Tibial nerve (tissue), 4 donors: ENCODE measurements at regions not wholly inside any gene's neighbourhood (a gene's known extent, or its start where the extent isn't known, plus 50 kb on each side); places are given as distances from the start of the nearest gene placed in this dataset.

ENCODE experiments used
- DNase-seq, 2 donors: peaks; one replicate each; pipeline ENCODE4 v3.0.0-alpha.2; 2019; ENCODE audit warnings: low spot score in 2 of 2
- H3K27ac ChIP-seq, 4 donors: fragments of 200-600 bp; sonication (generic) in 3 of 4; one replicate each; pipeline ENCODE4 v1.5.1; 2017 to 2019; ENCODE audit warnings: mild to moderate bottlenecking in 1 of 4
- H3K27me3 ChIP-seq, 2 donors: fragments of 200-600 bp; sonication (generic) in 1 of 2; one replicate each; pipeline versions ENCODE4 v1.5.1 to v1.6.0; 2017 to 2019
- H3K36me3 ChIP-seq, 3 donors: fragments of 200-600 bp; sonication (generic); one replicate each; pipeline ENCODE4 v1.5.1; 2018 to 2019
- H3K4me1 ChIP-seq, 4 donors: fragments of 200-600 bp; sonication (generic) in 3 of 4; one replicate each; pipeline ENCODE4 v1.5.1; 2017 to 2019
- H3K4me3 ChIP-seq, 4 donors: fragments of 200-600 bp; sonication (generic) in 3 of 4; one replicate each; pipeline ENCODE4 v1.5.1; 2017 to 2019; ENCODE audit warnings: mild to moderate bottlenecking in 1 of 4, moderate library complexity in 1 of 4
- H3K9me3 ChIP-seq, 4 donors: fragments of 200-600 bp; sonication (generic) in 3 of 4; one replicate each; pipeline ENCODE4 v1.5.1; 2017 to 2019
- CTCF ChIP-seq, 5 experiments: fragments of 200-600 bp in 3 of 5; fragments of 450-650 bp in 2 of 5; sonication (generic) in 3 of 5; IDR thresholded peaks; one replicate each; pipeline ENCODE4 v1.5.1; 2016 to 2019; ENCODE audit warnings: antibody characterized with exemption in 5 of 5, mild to moderate bottlenecking in 3 of 5, moderate library complexity in 2 of 5
- EP300 ChIP-seq, 2 donors: sonication (generic); formaldehyde crosslinking; IDR thresholded peaks; one replicate each; pipeline ENCODE4 v1.6.1; 2017; ENCODE audit warnings: antibody characterized with exemption in 2 of 2, mild to moderate bottlenecking in 1 of 2
- POLR2A ChIP-seq, 2 donors: fragments of 450-650 bp; IDR thresholded peaks; one replicate each; pipeline ENCODE4 v1.6.1; 2017; ENCODE audit warnings: antibody characterized with exemption in 2 of 2, mild to moderate bottlenecking in 2 of 2, moderate library complexity in 2 of 2
- WGBS, 2 donors: methylation state at CpG; one replicate each; pipeline ENCODE4 v1.1.5; 2018; 5-methylcytosine and 5-hydroxymethylcytosine counted together

DNA sequence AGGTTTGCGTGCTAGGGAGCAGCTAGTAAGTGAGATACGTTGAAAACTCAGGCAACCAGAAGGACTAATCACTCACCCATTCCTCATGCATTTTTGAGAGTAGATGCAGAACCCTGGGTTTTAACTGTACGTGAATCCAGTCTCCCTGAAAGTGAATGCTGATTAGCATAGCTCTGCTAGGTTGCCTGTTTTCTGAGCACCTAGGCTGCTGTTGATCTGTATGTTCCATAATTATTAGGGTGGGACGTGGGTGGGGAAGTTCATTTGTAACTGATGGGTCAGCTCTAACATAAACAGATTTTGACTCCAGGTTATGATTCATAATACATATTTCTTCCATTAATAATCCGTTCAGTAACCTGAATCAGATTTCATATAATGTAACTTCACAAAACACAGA is 379.0 kb upstream of the FANCL start:
- TF ChIP-seq POLR2A (IDR thresholded peaks at IDR 0.05) (no peak), CTCF (IDR thresholded peaks at IDR 0.05) (no peak), EP300 (IDR thresholded peaks at IDR 0.05) (no peak)
- no peaks in the 10 kb centered on the region for H3K4me1 ChIP-seq
- no peaks in the 10 kb centered on the region for H3K9me3 ChIP-seq
- no peaks in the 10 kb centered on the region for H3K36me3 ChIP-seq
- 73 to 75% methylated on average over 5 of the region's 5 CpGs for WGBS, 2 donors
- no peak overlapping the region for H3K4me3 ChIP-seq
- no peak for DNase-seq
- no peaks in the 10 kb centered on the region for H3K27me3 ChIP-seq
- H3K27ac ChIP-seq = no peak overlapping the region

DNA sequence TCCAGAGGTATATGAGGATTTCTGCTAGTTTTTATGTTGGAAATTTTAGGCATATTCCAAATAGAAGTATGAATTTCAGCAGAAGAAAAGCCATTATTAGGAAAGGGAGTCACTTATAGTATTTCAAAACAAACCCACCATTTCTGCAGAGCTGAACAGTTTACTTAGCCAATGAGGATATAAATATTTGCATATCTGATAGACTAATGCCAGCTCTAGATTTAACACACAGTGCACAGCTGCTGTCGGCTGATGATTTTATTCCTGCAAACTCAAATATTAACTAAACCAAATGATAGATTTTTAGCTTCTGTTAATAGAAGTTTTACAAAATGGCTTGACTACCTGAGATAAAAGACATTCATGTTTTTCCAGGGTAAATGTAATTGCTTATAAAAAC is 375.8 kb upstream of the FANCL start:
- no peak for DNase-seq
- Histone ChIP-seq H3K9me3 (no peaks in the 10 kb centered on the region), H3K27ac (no peak overlapping the region), H3K36me3 (no peaks in the 10 kb centered on the region), H3K27me3 (no peaks in the 10 kb centered on the region), H3K4me3 (no peak overlapping the region), H3K4me1 (no peaks in the 10 kb centered on the region)
- no peak for TF ChIP-seq EP300 (IDR thresholded peaks at IDR 0.05)
- TF ChIP-seq CTCF (IDR thresholded peaks at IDR 0.05) = no peak
- no peak for TF ChIP-seq POLR2A (IDR thresholded peaks at IDR 0.05)
- 79 to 82% methylated on average over 1 of the region's 1 CpG for WGBS, 2 donors

DNA sequence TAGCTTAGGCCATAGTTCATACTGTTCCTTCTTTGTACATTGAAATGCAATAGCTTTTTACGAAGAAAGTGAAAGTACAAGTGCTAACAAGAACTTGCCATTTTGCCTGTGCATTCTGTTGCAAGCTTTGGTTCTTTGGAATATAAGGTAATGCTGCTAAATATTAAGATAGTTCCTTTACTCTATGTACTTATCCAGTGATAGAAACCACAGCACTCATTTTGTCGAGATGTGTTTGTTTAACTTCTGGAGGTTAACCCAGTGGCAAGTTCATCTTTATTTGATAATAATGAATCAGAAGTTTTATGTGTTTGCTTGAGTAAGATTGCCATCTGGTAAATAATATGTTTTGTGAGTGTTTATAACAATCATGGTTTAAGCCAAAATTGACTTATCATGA is 373.1 kb upstream of the FANCL start:
- Histone ChIP-seq H3K27ac (no peak overlapping the region), H3K4me1 (no peaks in the 10 kb centered on the region), H3K27me3 (no peaks in the 10 kb centered on the region), H3K36me3 (no peaks in the 10 kb centered on the region), H3K9me3 (no peaks in the 10 kb centered on the region), H3K4me3 (no peak overlapping the region)
- WGBS, 2 donors = 35 to 38% methylated on average over 2 of the region's 2 CpGs
- DNase-seq = no peak
- TF ChIP-seq POLR2A (IDR thresholded peaks at IDR 0.05) = no peak
- TF ChIP-seq CTCF (IDR thresholded peaks at IDR 0.05) = no peak
- TF ChIP-seq EP300 (IDR thresholded peaks at IDR 0.05) = no peak

DNA sequence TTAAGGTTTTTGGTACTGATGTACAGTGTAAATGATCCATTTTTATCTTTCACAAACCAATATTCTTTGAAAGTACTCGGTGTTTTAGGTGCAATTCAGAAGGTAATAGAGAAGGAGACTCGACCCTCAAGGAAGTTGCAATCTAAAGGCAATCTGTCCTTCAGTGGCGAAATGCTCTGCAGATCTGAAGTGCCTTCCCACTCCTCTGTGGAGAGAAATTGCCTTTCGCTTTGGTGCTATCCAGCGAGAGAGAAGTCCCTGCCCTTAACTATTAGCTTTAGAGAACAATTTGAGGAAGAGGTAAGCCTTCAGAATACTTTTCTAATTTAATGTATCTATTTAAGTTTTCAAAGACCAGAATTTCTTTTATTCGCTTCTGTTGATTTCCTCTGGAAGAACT is 371.8 kb upstream of the FANCL start:
- TF ChIP-seq EP300 (IDR thresholded peaks at IDR 0.05) (no peak), CTCF (IDR thresholded peaks at IDR 0.05) (no peak), POLR2A (IDR thresholded peaks at IDR 0.05) (no peak)
- no peak overlapping the region for H3K4me3 ChIP-seq
- no peaks in the 10 kb centered on the region for H3K9me3 ChIP-seq
- H3K27me3 ChIP-seq = no peaks in the 10 kb centered on the region
- no peaks in the 10 kb centered on the region for H3K4me1 ChIP-seq
- WGBS, 2 donors = 86 to 87% methylated on average over 6 of the region's 6 CpGs
- no peak overlapping the region for H3K27ac ChIP-seq
- DNase-seq = no peak
- no peaks in the 10 kb centered on the region for H3K36me3 ChIP-seq

DNA sequence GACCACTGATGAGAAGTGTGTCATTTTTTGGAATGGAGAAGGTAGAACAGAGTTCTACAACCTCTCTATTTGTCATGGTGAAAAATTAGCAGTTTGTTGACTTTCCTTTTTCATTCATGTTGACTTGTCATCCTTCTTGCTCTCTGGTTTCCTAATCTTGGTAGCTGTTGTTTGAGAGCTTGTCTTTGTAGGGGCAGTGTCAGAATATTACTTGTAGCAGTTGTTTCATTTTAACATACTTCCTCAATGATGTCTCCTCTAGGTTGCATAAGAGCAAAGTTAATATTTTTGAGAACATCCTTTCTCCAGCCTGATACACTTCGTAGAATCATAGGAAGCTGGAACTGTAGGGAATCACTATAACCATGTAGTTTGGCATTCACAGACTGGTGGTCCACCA is 368.2 kb upstream of the FANCL start:
- whole genome bisulfite sequencing, 2 donors = 75 to 83% methylated on average over 1 of the region's 1 CpG
- DNase-seq = no peak
- H3K27ac ChIP-seq = no peak overlapping the region
- H3K27me3 ChIP-seq = no peaks in the 10 kb centered on the region
- H3K36me3 ChIP-seq = no peaks in the 10 kb centered on the region
- TF ChIP-seq POLR2A (IDR thresholded peaks at IDR 0.05) (no peak), EP300 (IDR thresholded peaks at IDR 0.05) (no peak), CTCF (IDR thresholded peaks at IDR 0.05) (no peak)
- no peak overlapping the region for H3K4me3 ChIP-seq
- no peaks in the 10 kb centered on the region for H3K9me3 ChIP-seq
- no peaks in the 10 kb centered on the region for H3K4me1 ChIP-seq
